D721Med (cell line): ENCODE measurements at regions not wholly inside any gene's neighbourhood (a gene's known extent, or its start where the extent isn't known, plus 50 kb on each side); places are given as distances from the start of the nearest gene placed in this dataset.
A peak's percentile ranks its signal among the peaks of the same experiment; 100 is the strongest.

Source experiments
- DNase-seq: peaks from one replicate; pipeline ENCODE4 v3.0.0; 2011; ENCODE audit warnings: low spot score; ENCODE audit not compliant: insufficient read length
- FAIRE-seq: peaks from 2 replicates; lab custom pipeline; 2011; peaks lifted over from hg19 to GRCh38; lab: Jason Lieb, UNC
- CTCF ChIP-seq: IDR thresholded peaks from 2 replicates; pipeline ENCODE4 v1.5.1; 2012; ENCODE audit warnings: mild to moderate bottlenecking, control low read depth; ENCODE audit not compliant: insufficient read depth; ENCODE audit errors: missing control alignments

GRCh38 chr18:22883179-22883578 is 49.9 kb upstream of the RBBP8 start:
- TF ChIP-seq CTCF: no peak
- FAIRE-seq (peak; percentile 66), DNase-seq (no peak)
